Effector memory CD4-positive, alpha-beta T cell (primary cell): ENCODE measurements at regions not wholly inside any gene's neighbourhood (a gene's known extent, or its start where the extent isn't known, plus 50 kb on each side); places are given as distances from the start of the nearest gene placed in this dataset.

ENCODE experiments used
- DNase-seq, 3 donors: peaks; one replicate each; pipeline ENCODE4 v3.0.0-alpha.2; 2020
- H3K27ac ChIP-seq: 2 replicates; pipeline ENCODE4 v1.7.0; 2013; ENCODE audit warnings: mild to moderate bottlenecking, low read length, moderate library complexity; ENCODE audit not compliant: insufficient read depth, poor library complexity, severe bottlenecking
- H3K27me3 ChIP-seq: replicated peaks from 2 replicates; pipeline ENCODE4 v1.7.0; 2013; ENCODE audit warnings: mild to moderate bottlenecking, low read length; ENCODE audit not compliant: insufficient read depth, control insufficient read depth, poor library complexity, severe bottlenecking
- H3K36me3 ChIP-seq: 2 replicates; pipeline ENCODE4 v1.7.0; 2013; ENCODE audit warnings: mild to moderate bottlenecking, low read length, moderate library complexity; ENCODE audit not compliant: control insufficient read depth, insufficient read depth
- H3K4me1 ChIP-seq: 2 replicates; pipeline ENCODE4 v1.7.0; 2013; ENCODE audit warnings: low read length, mild to moderate bottlenecking; ENCODE audit not compliant: control insufficient read depth, insufficient read depth, poor library complexity, severe bottlenecking
- H3K4me3 ChIP-seq: 2 replicates; pipeline ENCODE4 v1.7.0; 2013; ENCODE audit warnings: low read length, low read depth, mild to moderate bottlenecking; ENCODE audit not compliant: insufficient read depth, poor library complexity, severe bottlenecking
- H3K9me3 ChIP-seq: 2 replicates; pipeline ENCODE4 v1.7.0; 2013; ENCODE audit warnings: mild to moderate bottlenecking, low read length, moderate library complexity; ENCODE audit not compliant: control insufficient read depth

- DNase-seq: no peak
- Histone ChIP-seq H3K9me3 (no peaks in the 10 kb centered on the region), H3K27ac (no peak overlapping the region), H3K4me3 (no peak overlapping the region), H3K27me3 (no peaks in the 10 kb centered on the region), H3K36me3 (no peaks in the 10 kb centered on the region), H3K4me1 (no peaks in the 10 kb centered on the region)
Observed at GRCh38 chr1:5713101-5714010, 278.9 kb downstream of the NPHP4 start.

- Histone ChIP-seq H3K9me3 (no peaks in the 10 kb centered on the region), H3K36me3 (no peaks in the 10 kb centered on the region), H3K4me1 (no peaks in the 10 kb centered on the region), H3K27ac (no peak overlapping the region), H3K4me3 (no peak overlapping the region), H3K27me3 (no peaks in the 10 kb centered on the region)
- no peak for DNase-seq
Observed at GRCh38 chr1:5711956-5712645, 280.1 kb downstream of the NPHP4 start.

GRCh38 chr1:5711079-5711478, 281.1 kb downstream of the NPHP4 start:
- Histone ChIP-seq H3K9me3 (no peaks in the 10 kb centered on the region), H3K4me3 (no peak overlapping the region), H3K4me1 (no peaks in the 10 kb centered on the region), H3K27ac (no peak overlapping the region), H3K27me3 (no peaks in the 10 kb centered on the region), H3K36me3 (no peaks in the 10 kb centered on the region)
- DNase-seq: no peak

- no peak for DNase-seq
- H3K4me1 ChIP-seq: no peaks in the 10 kb centered on the region
- no peaks in the 10 kb centered on the region for H3K27me3 ChIP-seq
- no peak overlapping the region for H3K27ac ChIP-seq
- no peaks in the 10 kb centered on the region for H3K9me3 ChIP-seq
- no peaks in the 10 kb centered on the region for H3K36me3 ChIP-seq
- H3K4me3 ChIP-seq: no peak overlapping the region
Observed at GRCh38 chr1:5709976-5710375, 282.2 kb downstream of the NPHP4 start.

- no peaks in the 10 kb centered on the region for H3K36me3 ChIP-seq
- H3K27me3 ChIP-seq: no peaks in the 10 kb centered on the region
- H3K4me3 ChIP-seq: no peak overlapping the region
- no peak overlapping the region for H3K27ac ChIP-seq
- no peaks in the 10 kb centered on the region for H3K4me1 ChIP-seq
- DNase-seq: no peak
- H3K9me3 ChIP-seq: no peaks in the 10 kb centered on the region
Observed at GRCh38 chr1:5709461-5709975, 282.7 kb downstream of the NPHP4 start.

GRCh38 chr1:5708346-5709245, 283.6 kb downstream of the NPHP4 start:
- no peak for DNase-seq
- Histone ChIP-seq H3K9me3 (no peaks in the 10 kb centered on the region), H3K4me1 (no peaks in the 10 kb centered on the region), H3K36me3 (no peaks in the 10 kb centered on the region), H3K27me3 (no peaks in the 10 kb centered on the region), H3K27ac (no peak overlapping the region), H3K4me3 (no peak overlapping the region)

GRCh38 chr1:5707566-5708345, 284.5 kb downstream of the NPHP4 start:
- Histone ChIP-seq H3K27me3 (no peaks in the 10 kb centered on the region), H3K9me3 (no peaks in the 10 kb centered on the region), H3K4me1 (no peaks in the 10 kb centered on the region), H3K27ac (no peak overlapping the region), H3K4me3 (no peak overlapping the region), H3K36me3 (no peaks in the 10 kb centered on the region)
- DNase-seq: no peak

GRCh38 chr1:5706239-5706638, 286.0 kb downstream of the NPHP4 start:
- H3K9me3 ChIP-seq: no peaks in the 10 kb centered on the region
- no peak overlapping the region for H3K4me3 ChIP-seq
- H3K27ac ChIP-seq: no peak overlapping the region
- no peak for DNase-seq
- no peaks in the 10 kb centered on the region for H3K27me3 ChIP-seq
- no peaks in the 10 kb centered on the region for H3K4me1 ChIP-seq
- H3K36me3 ChIP-seq: no peaks in the 10 kb centered on the region

- Histone ChIP-seq H3K27ac (no peak overlapping the region), H3K4me1 (no peaks in the 10 kb centered on the region), H3K36me3 (no peaks in the 10 kb centered on the region), H3K27me3 (no peaks in the 10 kb centered on the region), H3K4me3 (no peak overlapping the region), H3K9me3 (no peaks in the 10 kb centered on the region)
- no peak for DNase-seq
Observed at GRCh38 chr1:5705751-5706150, 286.5 kb downstream of the NPHP4 start.
